ENCODE measurements at regions not wholly inside any gene's neighbourhood (a gene's known extent, or its start where the extent isn't known, plus 50 kb on each side); places are given as distances from the start of the nearest gene placed in this dataset.

GRCh38 chr3:144989807-144990206 is 1018.2 kb downstream of the DIPK2A start:
- TF ChIP-seq, protein P1, sequence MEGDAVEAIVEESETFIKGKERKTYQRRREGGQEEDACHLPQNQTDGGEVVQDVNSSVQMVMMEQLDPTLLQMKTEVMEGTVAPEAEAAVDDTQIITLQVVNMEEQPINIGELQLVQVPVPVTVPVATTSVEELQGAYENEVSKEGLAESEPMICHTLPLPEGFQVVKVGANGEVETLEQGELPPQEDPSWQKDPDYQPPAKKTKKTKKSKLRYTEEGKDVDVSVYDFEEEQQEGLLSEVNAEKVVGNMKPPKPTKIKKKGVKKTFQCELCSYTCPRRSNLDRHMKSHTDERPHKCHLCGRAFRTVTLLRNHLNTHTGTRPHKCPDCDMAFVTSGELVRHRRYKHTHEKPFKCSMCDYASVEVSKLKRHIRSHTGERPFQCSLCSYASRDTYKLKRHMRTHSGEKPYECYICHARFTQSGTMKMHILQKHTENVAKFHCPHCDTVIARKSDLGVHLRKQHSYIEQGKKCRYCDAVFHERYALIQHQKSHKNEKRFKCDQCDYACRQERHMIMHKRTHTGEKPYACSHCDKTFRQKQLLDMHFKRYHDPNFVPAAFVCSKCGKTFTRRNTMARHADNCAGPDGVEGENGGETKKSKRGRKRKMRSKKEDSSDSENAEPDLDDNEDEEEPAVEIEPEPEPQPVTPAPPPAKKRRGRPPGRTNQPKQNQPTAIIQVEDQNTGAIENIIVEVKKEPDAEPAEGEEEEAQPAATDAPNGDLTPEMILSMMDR (conservative IDR thresholded peaks at IDR 0.05 in 1 of 2, IDR thresholded peaks at IDR 0.05 in 1 of 2; ENCODE audit: extremely low read depth in 1 of 2, insufficient read depth in 1 of 2, low read depth in 1 of 2, low read length in 2 of 2) = no peak
- TF ChIP-seq EZH2 (IDR thresholded peaks at IDR 0.05; ENCODE audit: borderline replicate concordance, low read length) = no peak
